GM10266 (cell line): ENCODE measurements at regions not wholly inside any gene's neighbourhood (a gene's known extent, or its start where the extent isn't known, plus 50 kb on each side); places are given as distances from the start of the nearest gene placed in this dataset.

Source experiments
- DNase-seq: peaks from one replicate; pipeline ENCODE4 v3.0.0; 2012; ENCODE audit errors: extremely low spot score
- CTCF ChIP-seq: IDR thresholded peaks from 2 replicates; pipeline ENCODE4 v1.5.1; 2012; ENCODE audit warnings: mild to moderate bottlenecking, low read depth; ENCODE audit not compliant: control insufficient read depth, insufficient read depth; ENCODE audit errors: missing control alignments

- no peak for DNase-seq
- no peak for TF ChIP-seq CTCF
These were observed 274.6 kb downstream of the LRATD1 start for GRCh38 chr2:14907014-14907612.

- no peak for TF ChIP-seq CTCF
- DNase-seq: no peak
These were observed 277.3 kb downstream of the LRATD1 start for GRCh38 chr2:14909795-14910194.

DNA sequence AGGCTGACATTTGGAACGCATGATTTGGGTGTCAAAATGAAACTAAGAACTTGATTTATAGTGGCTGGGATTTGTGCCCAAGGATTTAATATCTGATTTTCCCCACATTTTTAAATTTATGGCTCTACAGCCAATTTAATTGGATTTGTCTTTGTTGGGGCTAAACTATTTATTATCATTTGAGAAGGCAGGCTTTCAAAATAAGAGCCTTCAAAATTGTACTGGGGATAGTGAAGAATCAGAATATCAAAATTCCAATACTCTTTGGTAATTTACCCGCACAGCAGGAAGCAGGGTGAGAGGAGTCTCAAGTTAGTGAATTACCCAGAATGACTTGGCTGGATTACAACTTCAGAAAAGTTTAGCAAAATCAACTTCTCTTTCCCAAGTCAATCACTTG is 278.1 kb downstream of the LRATD1 start:
- TF ChIP-seq CTCF: no peak
- no peak for DNase-seq

DNA sequence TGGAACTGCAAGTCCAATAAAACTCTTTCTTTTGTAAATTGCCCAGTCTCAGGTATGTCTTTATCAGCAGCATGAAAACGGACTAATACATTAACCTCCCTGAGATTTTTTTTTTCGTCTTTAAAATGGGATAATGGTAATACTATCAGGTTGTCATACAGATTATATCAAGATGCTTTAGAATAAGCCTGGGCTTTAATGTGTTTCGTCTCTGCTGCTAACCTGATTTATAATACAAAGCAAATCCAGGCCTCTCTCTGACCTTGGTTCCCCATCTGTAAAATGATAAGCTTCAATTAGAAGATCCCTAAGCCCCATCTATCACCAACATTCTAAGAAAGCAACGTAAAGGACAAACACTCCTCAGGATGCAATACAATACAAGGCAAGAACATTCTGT is 283.5 kb downstream of the LRATD1 start:
- DNase-seq: no peak
- TF ChIP-seq CTCF: no peak

DNA sequence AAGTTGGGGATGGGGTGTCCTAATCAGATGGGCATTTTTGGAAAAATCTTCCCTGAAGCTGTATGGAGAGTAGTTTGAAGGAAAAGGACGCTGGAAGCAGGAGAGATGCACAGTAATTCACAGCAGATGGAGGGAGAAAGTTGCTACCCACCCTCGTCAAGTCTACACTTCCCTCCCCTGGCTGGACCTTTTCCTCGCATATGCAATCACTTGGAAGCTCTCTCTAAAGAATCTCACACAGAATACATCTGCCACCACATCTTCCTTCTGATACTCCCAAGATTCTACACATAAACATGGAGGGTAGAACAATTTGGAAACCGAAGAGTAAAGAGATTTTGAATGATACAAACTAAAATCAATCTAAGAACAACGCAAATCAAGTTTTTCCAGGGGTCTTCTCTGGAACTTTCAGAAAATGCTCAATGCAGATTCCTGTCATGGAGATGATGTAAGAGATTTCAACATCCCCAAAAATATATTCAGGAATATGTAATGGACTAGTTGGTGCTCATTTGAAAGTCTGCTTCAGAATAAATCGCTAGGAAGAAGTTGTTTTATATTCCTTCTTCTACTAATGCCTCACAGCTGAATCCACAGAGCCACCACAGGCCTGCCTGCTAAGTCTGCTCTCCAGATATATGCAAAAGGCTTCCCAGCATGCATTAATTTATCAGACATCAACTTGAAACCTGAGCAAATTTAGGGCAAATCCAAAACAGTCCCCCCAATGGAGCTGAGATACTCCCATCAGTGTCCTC is 291.5 kb downstream of the LRATD1 start:
- DNase-seq: no peak
- TF ChIP-seq CTCF: no peak

DNA sequence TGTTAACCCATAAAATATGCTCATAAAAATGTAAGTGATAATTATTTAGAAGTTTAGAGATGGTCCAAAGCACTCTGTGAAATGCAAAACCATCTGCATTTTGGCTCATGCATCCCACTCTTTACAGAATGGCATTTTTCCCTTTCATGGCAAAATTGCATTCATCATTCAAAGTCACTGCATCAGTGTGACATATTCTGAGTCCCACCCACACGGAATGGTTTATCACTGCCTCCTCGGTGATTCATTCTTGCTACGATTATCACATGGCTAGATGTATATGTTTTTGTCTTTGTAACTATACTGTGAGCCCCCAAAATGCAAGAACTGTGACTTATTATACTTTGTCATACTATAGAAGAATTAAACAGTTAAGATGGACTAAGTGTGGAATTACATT is 293.0 kb downstream of the LRATD1 start:
- TF ChIP-seq CTCF: no peak
- no peak for DNase-seq

- DNase-seq: no peak
- no peak for TF ChIP-seq CTCF
These were observed 294.6 kb downstream of the LRATD1 start for GRCh38 chr2:14927021-14927564.
